HEK293 (cell line): ENCODE measurements at regions not wholly inside any gene's neighbourhood (a gene's known extent, or its start where the extent isn't known, plus 50 kb on each side); places are given as distances from the start of the nearest gene placed in this dataset.

Experiments used
- CTCF ChIA-PET: fragments of 350-600 bp; formaldehyde crosslinking; extraction: SDS; loops from one replicate; lab custom pipeline; 2021; ENCODE audit warnings: antibody characterized with exemption; lab: Yijun Ruan, JAX
- POLR2A ChIA-PET: fragments of 300-600 bp; formaldehyde crosslinking; extraction: SDS; loops from one replicate; lab custom pipeline; 2020; ENCODE audit warnings: antibody characterized with exemption, inconsistent platforms; lab: Yijun Ruan, JAX
- H3K27ac ChIP-seq: fragments of 200-500 bp; sonication (Bioruptor generic); 2 replicates; pipeline ENCODE4 v1.5.1; 2014; ENCODE audit warnings: low read depth, low read length, control low read depth, inconsistent platforms; ENCODE audit errors: extremely low read depth
- H3K36me3 ChIP-seq, 2 experiments: fragments of 200-500 bp in 1 of 2; sonication (Bioruptor generic) in 1 of 2; 1 replicate in 1 of 2; 2 replicates in 1 of 2; pipeline ENCODE4 v1.5.1; 2014 to 2017; ENCODE audit warnings: inconsistent platforms in 2 of 2, low read length in 2 of 2; ENCODE audit not compliant: control insufficient read depth in 2 of 2, insufficient read depth in 1 of 2
- H3K4me1 ChIP-seq: fragments of 200-500 bp; sonication (Bioruptor generic); 2 replicates; pipeline ENCODE4 v1.5.1; 2014; ENCODE audit warnings: mild to moderate bottlenecking, low read length, inconsistent platforms; ENCODE audit not compliant: control insufficient read depth, insufficient read depth
- H3K4me3 ChIP-seq: 2 replicates; pipeline ENCODE4 v1.5.1; 2011; ENCODE audit warnings: low read depth, mild to moderate bottlenecking, control low read depth, low read length, moderate library complexity
- H3K9me3 ChIP-seq: fragments of 200-500 bp; sonication (Bioruptor generic); 2 replicates; pipeline ENCODE4 v1.5.1; 2014; ENCODE audit warnings: low read depth, low read length, inconsistent platforms; ENCODE audit not compliant: control insufficient read depth, insufficient read depth
- BCL11B ChIP-seq: fragments of 450-650 bp; formaldehyde crosslinking; IDR thresholded peaks from 2 replicates; pipeline ENCODE4 v1.5.1; 2016; ENCODE audit warnings: low read depth, missing biosample characterization, missing genetic modification characterization
- GLI4 ChIP-seq: fragments of 450-650 bp; formaldehyde crosslinking; IDR thresholded peaks from 2 replicates; pipeline ENCODE4 v1.5.1; 2016; ENCODE audit warnings: missing biosample characterization, missing genetic modification characterization
- HIC1 ChIP-seq: fragments of 450-650 bp; formaldehyde crosslinking; IDR thresholded peaks from 2 replicates; pipeline ENCODE4 v1.5.1; 2016; ENCODE audit warnings: missing biosample characterization, missing genetic modification characterization
- KLF17 ChIP-seq: fragments of 450-650 bp; formaldehyde crosslinking; IDR thresholded peaks from 2 replicates; pipeline ENCODE4 v1.5.1; 2016; ENCODE audit warnings: missing biosample characterization, missing genetic modification characterization
- KLF7 ChIP-seq: fragments of 450-650 bp; formaldehyde crosslinking; IDR thresholded peaks from 2 replicates; pipeline ENCODE4 v1.5.1; 2016; ENCODE audit warnings: missing biosample characterization, missing genetic modification characterization, borderline replicate concordance
- OVOL3 ChIP-seq: fragments of 450-650 bp; formaldehyde crosslinking; IDR thresholded peaks from 2 replicates; pipeline ENCODE4 v1.5.1; 2016; ENCODE audit warnings: missing biosample characterization, missing genetic modification characterization
- PRDM10 ChIP-seq: fragments of 450-650 bp; formaldehyde crosslinking; IDR thresholded peaks from 2 replicates; pipeline ENCODE4 v1.5.1; 2016; ENCODE audit warnings: missing biosample characterization, missing genetic modification characterization
- SCRT2 ChIP-seq: fragments of 450-650 bp; formaldehyde crosslinking; IDR thresholded peaks from 2 replicates; pipeline ENCODE4 v1.5.1; 2016; ENCODE audit warnings: missing biosample characterization, missing genetic modification characterization
- TCF7L2 ChIP-seq: IDR thresholded peaks from 2 replicates; pipeline ENCODE4 v1.6.1; 2011; ENCODE audit warnings: low read depth, mild to moderate bottlenecking, inconsistent platforms, low read length, moderate library complexity, borderline replicate concordance
- ZBTB17 ChIP-seq: fragments of 450-650 bp; formaldehyde crosslinking; IDR thresholded peaks from 2 replicates; pipeline ENCODE4 v1.5.1; 2016; ENCODE audit warnings: missing biosample characterization, missing genetic modification characterization
- ZBTB7A ChIP-seq: fragments of 450-650 bp; formaldehyde crosslinking; IDR thresholded peaks from 2 replicates; pipeline ENCODE4 v1.5.1; 2016; ENCODE audit warnings: low read depth, missing biosample characterization, missing genetic modification characterization
- ZNF114 ChIP-seq: fragments of 450-650 bp; formaldehyde crosslinking; IDR thresholded peaks from 2 replicates; pipeline ENCODE4 v1.5.0; 2017; ENCODE audit warnings: missing biosample characterization, missing genetic modification characterization
- ZNF140 ChIP-seq: fragments of 450-650 bp; formaldehyde crosslinking; IDR thresholded peaks from 2 replicates; pipeline ENCODE4 v1.5.1; 2016; ENCODE audit warnings: missing biosample characterization, missing genetic modification characterization
- ZNF148 ChIP-seq: fragments of 450-650 bp; formaldehyde crosslinking; IDR thresholded peaks from 2 replicates; pipeline ENCODE4 v1.5.0; 2017; ENCODE audit warnings: missing biosample characterization, missing genetic modification characterization, borderline replicate concordance
- ZNF19 ChIP-seq: fragments of 450-650 bp; formaldehyde crosslinking; IDR thresholded peaks from 2 replicates; pipeline ENCODE4; 2016; ENCODE audit warnings: missing biosample characterization, missing genetic modification characterization, low read depth
- ZNF223 ChIP-seq: fragments of 450-650 bp; formaldehyde crosslinking; IDR thresholded peaks from 2 replicates; pipeline ENCODE4 v1.5.1; 2016; ENCODE audit warnings: missing biosample characterization, missing genetic modification characterization
- ZNF292 ChIP-seq: fragments of 450-650 bp; formaldehyde crosslinking; IDR thresholded peaks from 2 replicates; pipeline ENCODE4 v1.5.1; 2016; ENCODE audit warnings: low read depth, missing biosample characterization, missing genetic modification characterization, borderline replicate concordance
- ZNF510 ChIP-seq: fragments of 450-650 bp; formaldehyde crosslinking; IDR thresholded peaks from 2 replicates; pipeline ENCODE4 v1.5.1; 2018; ENCODE audit warnings: mild to moderate bottlenecking, missing genetic modification characterization, missing biosample characterization; ENCODE audit not compliant: insufficient replicate concordance
- ZNF513 ChIP-seq: fragments of 450-650 bp; IDR thresholded peaks from 2 replicates; pipeline ENCODE4 v1.5.1; 2018; ENCODE audit warnings: missing biosample characterization, missing genetic modification characterization
- ZNF530 ChIP-seq: fragments of 450-650 bp; formaldehyde crosslinking; IDR thresholded peaks from 2 replicates; pipeline ENCODE4 v1.5.1; 2016; ENCODE audit warnings: low read depth, missing biosample characterization, missing genetic modification characterization
- ZNF549 ChIP-seq: fragments of 450-650 bp; IDR thresholded peaks from 2 replicates; pipeline ENCODE4 v1.5.1; 2018; ENCODE audit warnings: missing biosample characterization, missing genetic modification characterization, mild to moderate bottlenecking, inconsistent platforms, moderate library complexity
- ZNF792 ChIP-seq: fragments of 450-650 bp; formaldehyde crosslinking; IDR thresholded peaks from 2 replicates; pipeline ENCODE4 v1.5.1; 2016; ENCODE audit warnings: missing biosample characterization, missing genetic modification characterization
- ZSCAN5A ChIP-seq: fragments of 450-650 bp; formaldehyde crosslinking; IDR thresholded peaks from 2 replicates; pipeline ENCODE4 v1.5.1; 2016; ENCODE audit warnings: missing biosample characterization, missing genetic modification characterization

- Histone ChIP-seq H3K4me3 (no peak overlapping the region), H3K9me3 (no peaks in the 10 kb centered on the region), H3K4me1 (no peaks in the 10 kb centered on the region), H3K27ac (no peak overlapping the region), H3K36me3 (no peaks in the 10 kb centered on the region)
- CTCF ChIA-PET = interaction anchor here (0.6 to 0.7 kb wide), 2 partner anchors 114 to 236 kb away, joined by 3 to 4 read pairs; no protein-coding TSS in a partner anchor
- POLR2A ChIA-PET = interaction anchor here (0.7 kb wide), 1 partner anchor 23 kb away, joined by 3 read pairs; no protein-coding TSS in a partner anchor
- TF ChIP-seq ZNF148 (tag by site-specific recombination) (no peak), TCF7L2 (no peak), GLI4 (tag by site-specific recombination) (no peak), ZNF140 (tag by site-specific recombination) (no peak), ZNF510 (tag by site-specific recombination) (no peak), ZNF792 (tag by site-specific recombination) (no peak), HIC1 (tag by site-specific recombination) (no peak), ZNF292 (tag by site-specific recombination) (no peak), ZNF530 (tag by site-specific recombination) (no peak), OVOL3 (tag by site-specific recombination) (no peak), ZNF223 (no peak), ZNF549 (tag by site-specific recombination) (no peak), ZSCAN5A (no peak), ZNF513 (no peak), BCL11B (tag by site-specific recombination) (no peak), ZNF114 (no peak), KLF17 (tag by site-specific recombination) (no peak)
Observed at GRCh38 chr12:94736004-94736403, 85.6 kb upstream of the TMCC3 start.

- H3K27ac ChIP-seq = no peak overlapping the region
- POLR2A ChIA-PET = no interaction called here
- TF ChIP-seq ZBTB17 = no peak
- TF ChIP-seq SCRT2 = no peak
- no peak for TF ChIP-seq KLF7
- no peak for TF ChIP-seq ZNF19 (tag by site-specific recombination)
- TF ChIP-seq PRDM10 (tag by site-specific recombination) = no peak
- TF ChIP-seq ZBTB7A = no peak
- H3K9me3 ChIP-seq = no peaks in the 10 kb centered on the region
- H3K4me3 ChIP-seq = no peak overlapping the region
- H3K4me1 ChIP-seq = no peaks in the 10 kb centered on the region
- no peaks in the 10 kb centered on the region for H3K36me3 ChIP-seq
- CTCF ChIA-PET = no interaction called here
Observed at GRCh38 chr12:94733727-94734126, 83.4 kb upstream of the TMCC3 start.
